Tibial nerve (tissue), 4 donors: ENCODE measurements at regions not wholly inside any gene's neighbourhood (a gene's known extent, or its start where the extent isn't known, plus 50 kb on each side); places are given as distances from the start of the nearest gene placed in this dataset.
A peak's percentile ranks its signal among the peaks of the same experiment; 100 is the strongest.

ENCODE experiments used
- DNase-seq, 2 donors: peaks; one replicate each; pipeline ENCODE4 v3.0.0-alpha.2; 2019; ENCODE audit warnings: low spot score in 2 of 2
- H3K27ac ChIP-seq, 4 donors: fragments of 200-600 bp; sonication (generic) in 3 of 4; one replicate each; pipeline ENCODE4 v1.5.1; 2017 to 2019; ENCODE audit warnings: mild to moderate bottlenecking in 1 of 4
- H3K27me3 ChIP-seq, 2 donors: fragments of 200-600 bp; sonication (generic) in 1 of 2; one replicate each; pipeline versions ENCODE4 v1.5.1 to v1.6.0; 2017 to 2019
- H3K36me3 ChIP-seq, 3 donors: fragments of 200-600 bp; sonication (generic); one replicate each; pipeline ENCODE4 v1.5.1; 2018 to 2019
- H3K4me1 ChIP-seq, 4 donors: fragments of 200-600 bp; sonication (generic) in 3 of 4; one replicate each; pipeline ENCODE4 v1.5.1; 2017 to 2019
- H3K4me3 ChIP-seq, 4 donors: fragments of 200-600 bp; sonication (generic) in 3 of 4; one replicate each; pipeline ENCODE4 v1.5.1; 2017 to 2019; ENCODE audit warnings: mild to moderate bottlenecking in 1 of 4, moderate library complexity in 1 of 4
- H3K9me3 ChIP-seq, 4 donors: fragments of 200-600 bp; sonication (generic) in 3 of 4; one replicate each; pipeline ENCODE4 v1.5.1; 2017 to 2019
- EP300 ChIP-seq, 2 donors: sonication (generic); formaldehyde crosslinking; IDR thresholded peaks; one replicate each; pipeline ENCODE4 v1.6.1; 2017; ENCODE audit warnings: antibody characterized with exemption in 2 of 2, mild to moderate bottlenecking in 1 of 2
- POLR2A ChIP-seq, 2 donors: fragments of 450-650 bp; IDR thresholded peaks; one replicate each; pipeline ENCODE4 v1.6.1; 2017; ENCODE audit warnings: antibody characterized with exemption in 2 of 2, mild to moderate bottlenecking in 2 of 2, moderate library complexity in 2 of 2
- WGBS, 2 donors: methylation state at CpG; one replicate each; pipeline ENCODE4 v1.1.5; 2018; 5-methylcytosine and 5-hydroxymethylcytosine counted together
- TF ChIP-seq, protein P1 (sequence below), 5 experiments: fragments of 200-600 bp in 3 of 5; fragments of 450-650 bp in 2 of 5; sonication (generic) in 3 of 5; IDR thresholded peaks; one replicate each; pipeline ENCODE4 v1.5.1; 2016 to 2019; ENCODE audit warnings: antibody characterized with exemption in 5 of 5, mild to moderate bottlenecking in 3 of 5, moderate library complexity in 2 of 5

GRCh38 chr5:56574778-56575177, 240.6 kb upstream of the MAP3K1 start:
- WGBS, 2 donors, result 90 to 94% methylated on average over 1 of the region's 1 CpG
- Histone ChIP-seq H3K27ac (no peak overlapping the region), H3K4me1 (peaks cover 0 to 5% (median 1%) of the 10 kb centered on the region in 4 donors), H3K4me3 (no peak overlapping the region), H3K9me3 (no peaks in the 10 kb centered on the region), H3K27me3 (no peaks in the 10 kb centered on the region), H3K36me3 (no peaks in the 10 kb centered on the region)
- no peak for DNase-seq
- TF ChIP-seq, protein P1, sequence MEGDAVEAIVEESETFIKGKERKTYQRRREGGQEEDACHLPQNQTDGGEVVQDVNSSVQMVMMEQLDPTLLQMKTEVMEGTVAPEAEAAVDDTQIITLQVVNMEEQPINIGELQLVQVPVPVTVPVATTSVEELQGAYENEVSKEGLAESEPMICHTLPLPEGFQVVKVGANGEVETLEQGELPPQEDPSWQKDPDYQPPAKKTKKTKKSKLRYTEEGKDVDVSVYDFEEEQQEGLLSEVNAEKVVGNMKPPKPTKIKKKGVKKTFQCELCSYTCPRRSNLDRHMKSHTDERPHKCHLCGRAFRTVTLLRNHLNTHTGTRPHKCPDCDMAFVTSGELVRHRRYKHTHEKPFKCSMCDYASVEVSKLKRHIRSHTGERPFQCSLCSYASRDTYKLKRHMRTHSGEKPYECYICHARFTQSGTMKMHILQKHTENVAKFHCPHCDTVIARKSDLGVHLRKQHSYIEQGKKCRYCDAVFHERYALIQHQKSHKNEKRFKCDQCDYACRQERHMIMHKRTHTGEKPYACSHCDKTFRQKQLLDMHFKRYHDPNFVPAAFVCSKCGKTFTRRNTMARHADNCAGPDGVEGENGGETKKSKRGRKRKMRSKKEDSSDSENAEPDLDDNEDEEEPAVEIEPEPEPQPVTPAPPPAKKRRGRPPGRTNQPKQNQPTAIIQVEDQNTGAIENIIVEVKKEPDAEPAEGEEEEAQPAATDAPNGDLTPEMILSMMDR (IDR thresholded peaks at IDR 0.05), result no peak
- no peak for TF ChIP-seq EP300 (IDR thresholded peaks at IDR 0.05)
- TF ChIP-seq POLR2A (IDR thresholded peaks at IDR 0.05), result no peak

- H3K4me3 ChIP-seq, result no peak overlapping the region
- H3K27me3 ChIP-seq, result no peaks in the 10 kb centered on the region
- H3K27ac ChIP-seq, result peak overlapping the region in 2 of 4 donors; percentile 22 to 40
- no peak for DNase-seq
- no peaks in the 10 kb centered on the region for H3K36me3 ChIP-seq
- H3K4me1 ChIP-seq, result peaks cover 0 to 31% (median 14%) of the 10 kb centered on the region in 4 donors
- no peaks in the 10 kb centered on the region for H3K9me3 ChIP-seq
- 5 to 13% methylated on average over 1 of the region's 1 CpG for WGBS, 2 donors
- TF ChIP-seq EP300 (IDR thresholded peaks at IDR 0.05) (peak in 1 of 2 donors; percentile 58), POLR2A (IDR thresholded peaks at IDR 0.05) (no peak)
- TF ChIP-seq, protein P1 (IDR thresholded peaks at IDR 0.05), result no peak
Measured at GRCh38 chr5:56569566-56569965, 245.8 kb upstream of the MAP3K1 start.

- Histone ChIP-seq H3K4me3 (no peak overlapping the region), H3K4me1 (peaks cover 0 to 34% (median 14%) of the 10 kb centered on the region in 4 donors), H3K27ac (peak overlapping the region in 1 of 4 donors; percentile 40), H3K9me3 (no peaks in the 10 kb centered on the region), H3K36me3 (no peaks in the 10 kb centered on the region), H3K27me3 (no peaks in the 10 kb centered on the region)
- DNase-seq, result no peak
- 54 to 63% methylated on average over 3 of the region's 3 CpGs for WGBS, 2 donors
- TF ChIP-seq POLR2A (IDR thresholded peaks at IDR 0.05) (no peak), EP300 (IDR thresholded peaks at IDR 0.05) (no peak)
- TF ChIP-seq, protein P1 (IDR thresholded peaks at IDR 0.05), result no peak
Measured at GRCh38 chr5:56569076-56569475, 246.3 kb upstream of the MAP3K1 start.

DNA sequence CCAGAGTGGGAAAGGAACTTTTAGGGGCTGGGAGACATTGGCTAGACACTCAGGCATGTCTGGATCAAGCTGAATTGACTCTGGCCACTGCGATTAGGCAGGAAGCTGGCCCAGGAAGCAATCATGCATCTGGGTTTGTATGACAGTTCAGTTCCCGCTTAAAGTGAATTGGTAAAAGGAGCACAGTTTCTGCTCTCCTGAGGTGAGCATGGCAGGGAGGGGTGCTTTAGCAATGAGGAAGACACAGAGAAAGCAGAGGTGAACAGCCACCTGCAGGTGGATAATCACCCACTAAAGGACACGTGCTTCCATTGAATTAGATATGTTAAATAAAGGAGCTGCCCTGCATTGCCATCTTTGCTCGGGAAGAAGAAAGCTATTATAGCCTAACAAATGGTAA, 248.1 kb upstream of the MAP3K1 start:
- H3K27ac ChIP-seq, result no peak overlapping the region
- peaks cover 0 to 34% (median 14%) of the 10 kb centered on the region in 4 donors for H3K4me1 ChIP-seq
- TF ChIP-seq EP300 (IDR thresholded peaks at IDR 0.05) (no peak), POLR2A (IDR thresholded peaks at IDR 0.05) (no peak)
- TF ChIP-seq, protein P1 (IDR thresholded peaks at IDR 0.05), result no peak
- no peaks in the 10 kb centered on the region for H3K36me3 ChIP-seq
- no peak overlapping the region for H3K4me3 ChIP-seq
- no peak for DNase-seq
- H3K27me3 ChIP-seq, result no peaks in the 10 kb centered on the region
- 84% methylated on average over 4 of the region's 4 CpGs for WGBS, 2 donors
- no peaks in the 10 kb centered on the region for H3K9me3 ChIP-seq

GRCh38 chr5:56566374-56567249, 248.7 kb upstream of the MAP3K1 start:
- no peaks in the 10 kb centered on the region for H3K36me3 ChIP-seq
- WGBS, 2 donors, result 90% methylated on average over 12 of the region's 12 CpGs
- H3K9me3 ChIP-seq, result no peaks in the 10 kb centered on the region
- H3K4me3 ChIP-seq, result no peak overlapping the region
- no peaks in the 10 kb centered on the region for H3K27me3 ChIP-seq
- no peak overlapping the region for H3K27ac ChIP-seq
- peaks cover 0 to 34% (median 14%) of the 10 kb centered on the region in 4 donors for H3K4me1 ChIP-seq
- TF ChIP-seq POLR2A (IDR thresholded peaks at IDR 0.05) (no peak), EP300 (IDR thresholded peaks at IDR 0.05) (no peak)
- TF ChIP-seq, protein P1 (IDR thresholded peaks at IDR 0.05), result no peak
- no peak for DNase-seq
